Epithelial cell of prostate (primary cell): ENCODE measurements at regions not wholly inside any gene's neighbourhood (a gene's known extent, or its start where the extent isn't known, plus 50 kb on each side); places are given as distances from the start of the nearest gene placed in this dataset.

Experiments
- DNase-seq: peaks from one replicate; pipeline ENCODE4 v3.0.0-alpha.2; 2011; ENCODE audit warnings: low read depth, low spot score
- H3K27ac ChIP-seq: fragments of 450-650 bp; 2 replicates; pipeline ENCODE4 v1.5.1; 2017; ENCODE audit warnings: mild to moderate bottlenecking

DNA sequence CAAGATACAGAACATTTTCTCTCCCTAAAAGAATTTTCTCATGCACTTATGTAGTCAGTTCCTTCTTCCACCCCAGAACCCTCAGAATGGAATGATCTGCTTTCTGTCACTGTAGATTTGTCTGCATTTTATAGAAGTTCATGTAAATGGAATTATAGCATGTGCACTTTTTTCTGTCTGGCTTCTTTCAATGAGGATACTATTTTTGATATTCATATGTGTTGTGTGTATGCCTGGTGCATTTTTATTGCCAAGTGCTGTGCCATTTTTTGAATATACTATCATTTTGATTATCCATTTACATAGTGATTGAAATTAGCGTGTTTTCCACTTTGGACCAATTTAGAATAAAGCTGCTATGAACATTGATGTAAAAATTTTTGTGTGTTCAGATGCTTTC lies 156.6 kb upstream of the ALCAM start:
- DNase-seq: no peak

DNA sequence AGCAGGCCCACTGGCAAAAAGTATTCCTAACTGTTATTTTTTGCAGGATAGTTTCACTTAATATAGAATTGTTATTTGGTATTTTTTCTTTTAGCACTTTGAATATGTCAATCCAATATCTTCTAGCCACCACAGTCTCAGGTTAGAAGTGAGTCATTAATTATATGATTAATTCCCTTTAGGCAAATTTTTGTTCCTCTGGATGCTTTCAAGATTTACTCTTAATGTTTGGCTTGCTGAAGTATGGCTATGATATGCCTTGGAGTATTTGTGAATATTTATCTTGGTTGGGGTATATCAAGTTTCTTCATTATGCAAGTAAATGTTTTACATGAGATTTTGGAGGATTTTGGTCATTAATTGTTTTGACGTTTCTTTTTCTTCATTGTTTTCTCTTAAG lies 152.1 kb upstream of the ALCAM start:
- H3K27ac ChIP-seq: no peak overlapping the region
- DNase-seq: no peak

More for the DNA sequence above, 156.6 kb upstream of the ALCAM start:
- no peak overlapping the region for H3K27ac ChIP-seq

DNA sequence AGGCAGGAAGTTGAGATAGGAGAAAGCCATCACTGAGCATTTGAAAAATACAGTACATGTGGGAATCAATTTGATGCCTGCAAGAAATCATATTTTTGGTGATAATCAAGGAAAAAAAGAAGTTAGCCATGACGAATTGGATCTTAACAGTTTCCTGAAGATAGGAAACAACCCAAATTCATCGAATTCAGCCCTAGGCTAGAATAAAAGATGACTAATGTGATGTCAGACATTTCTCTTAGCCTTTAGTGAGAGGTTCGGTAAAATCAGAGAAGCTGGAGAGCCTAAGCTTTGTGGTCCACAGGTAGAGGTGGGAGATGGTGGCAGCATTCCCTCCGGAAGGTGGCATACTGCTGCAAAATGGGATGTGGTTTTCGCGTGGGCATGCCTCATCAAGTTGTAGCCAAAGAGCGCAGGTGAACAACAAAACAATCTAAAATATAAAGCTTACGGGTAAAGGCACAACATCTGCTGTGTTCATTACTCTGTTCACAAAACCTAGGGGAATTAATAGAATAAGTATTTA lies 144.1 kb upstream of the ALCAM start:
- DNase-seq: no peak
- no peak overlapping the region for H3K27ac ChIP-seq

DNA sequence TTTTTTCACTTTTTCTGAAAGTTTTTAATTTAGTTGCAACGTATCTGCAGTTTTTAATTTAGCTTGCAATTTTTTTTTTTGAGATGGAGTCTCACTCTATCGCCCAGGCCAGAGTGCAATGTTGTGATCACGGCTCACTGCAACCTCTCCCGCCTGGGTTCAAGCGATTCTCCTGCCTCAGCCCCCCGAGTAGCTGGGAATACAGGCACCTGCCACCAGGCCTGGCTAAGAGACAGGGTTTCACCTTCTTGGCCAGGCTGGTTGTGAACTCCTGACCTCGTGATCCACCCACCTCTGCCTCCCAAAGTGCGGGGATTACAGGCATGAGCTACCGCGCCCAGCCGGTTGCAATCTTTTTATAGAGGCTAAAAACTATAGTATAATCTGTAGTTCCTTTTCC lies 142.9 kb upstream of the ALCAM start:
- DNase-seq: no peak

DNA sequence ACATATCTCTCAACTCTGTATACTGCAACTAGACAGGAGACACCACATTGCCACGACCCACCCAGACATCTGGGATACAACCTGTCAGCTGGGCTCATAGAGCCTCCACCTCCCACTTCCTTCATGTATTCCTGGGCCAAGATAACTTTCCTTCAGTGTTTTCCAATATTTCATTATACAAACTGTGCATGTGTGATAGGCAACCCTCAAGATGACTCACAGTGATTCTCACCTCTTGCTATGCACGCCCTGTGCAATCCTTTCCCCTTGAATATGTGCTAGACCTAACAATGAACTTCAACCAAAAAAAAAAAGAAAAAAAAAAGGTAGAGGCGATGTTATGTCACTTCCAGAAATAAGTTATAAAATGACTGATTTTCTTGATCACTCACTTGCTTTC lies 138.0 kb upstream of the ALCAM start:
- H3K27ac ChIP-seq: no peak overlapping the region
- no peak for DNase-seq

More for the DNA sequence above, 142.9 kb upstream of the ALCAM start:
- no peak overlapping the region for H3K27ac ChIP-seq

DNA sequence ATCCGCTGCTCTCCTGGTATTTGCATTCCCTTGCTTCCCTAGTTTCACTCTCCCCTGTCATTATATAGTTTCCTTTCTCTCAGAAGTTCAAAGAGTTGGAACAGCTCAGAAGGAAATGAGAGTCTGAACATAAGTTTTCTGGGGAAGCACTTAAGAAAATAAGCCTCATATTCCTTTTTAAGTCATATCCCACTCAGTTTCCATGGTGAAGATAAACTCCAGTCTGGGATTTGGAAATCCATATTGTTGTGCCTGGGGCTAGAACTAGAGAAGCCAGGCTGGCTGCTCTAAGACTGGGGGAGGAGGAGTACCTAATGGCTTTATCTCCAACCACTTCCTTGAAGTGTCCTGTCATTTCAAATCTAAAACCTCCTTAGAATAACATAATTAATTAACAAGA lies 134.2 kb upstream of the ALCAM start:
- DNase-seq: no peak
- no peak overlapping the region for H3K27ac ChIP-seq

DNA sequence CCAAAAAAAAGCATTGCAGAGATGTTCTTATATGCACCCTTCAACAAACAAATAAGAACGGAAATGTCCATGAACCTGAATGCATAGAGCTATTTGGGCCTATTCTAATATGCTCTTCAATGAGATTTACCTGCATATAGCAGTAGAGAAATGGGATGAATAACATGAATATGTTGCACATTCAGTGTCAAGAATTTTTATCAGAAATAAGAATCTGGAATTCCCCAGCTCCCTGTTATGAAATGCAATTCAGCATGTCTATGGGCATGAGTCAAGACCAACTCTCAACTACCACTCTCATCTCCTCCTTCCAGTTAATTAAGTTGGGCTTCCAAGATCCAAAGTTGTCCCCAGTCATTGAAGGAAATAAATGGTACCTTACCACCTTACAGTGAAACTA lies 133.7 kb upstream of the ALCAM start:
- no peak for DNase-seq
- H3K27ac ChIP-seq: no peak overlapping the region

DNA sequence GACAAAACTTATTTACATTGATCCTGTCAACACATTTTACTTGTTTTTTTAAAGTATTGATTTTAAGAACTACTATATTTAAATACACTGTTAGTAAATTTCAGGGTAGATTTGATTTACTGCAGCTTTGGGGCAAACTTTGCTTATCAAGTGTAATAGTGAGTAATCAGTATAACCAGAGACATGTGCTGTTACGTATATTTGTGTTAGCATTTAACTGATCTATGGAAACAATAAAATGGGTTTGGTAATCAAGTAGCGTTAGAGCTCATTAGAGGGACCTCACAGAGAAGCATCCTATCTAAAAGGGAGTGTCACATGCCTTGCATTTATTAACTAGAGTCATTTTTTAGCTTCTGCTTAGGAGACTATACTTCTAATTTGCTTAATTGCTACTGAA lies 131.5 kb upstream of the ALCAM start:
- no peak for DNase-seq
- H3K27ac ChIP-seq: no peak overlapping the region

DNA sequence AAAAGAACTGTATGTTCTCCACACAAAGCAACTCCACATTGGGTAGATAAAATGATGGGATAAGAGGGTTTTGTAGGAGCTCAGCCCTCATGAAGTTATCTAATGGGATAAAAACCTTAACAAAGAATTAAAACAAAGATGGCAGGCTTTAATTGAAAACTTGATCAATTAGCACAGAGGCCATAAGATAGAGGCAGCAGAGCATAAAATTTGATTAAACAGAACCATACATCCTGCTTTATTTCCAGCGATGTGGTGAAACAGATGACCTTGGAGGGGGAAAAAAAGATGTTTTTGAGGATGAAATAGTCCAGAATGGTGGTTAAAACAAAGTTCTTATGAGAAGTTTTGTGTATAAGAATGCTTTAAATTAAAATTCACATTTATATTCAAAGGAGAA lies 130.9 kb upstream of the ALCAM start:
- DNase-seq: no peak
- no peak overlapping the region for H3K27ac ChIP-seq

DNA sequence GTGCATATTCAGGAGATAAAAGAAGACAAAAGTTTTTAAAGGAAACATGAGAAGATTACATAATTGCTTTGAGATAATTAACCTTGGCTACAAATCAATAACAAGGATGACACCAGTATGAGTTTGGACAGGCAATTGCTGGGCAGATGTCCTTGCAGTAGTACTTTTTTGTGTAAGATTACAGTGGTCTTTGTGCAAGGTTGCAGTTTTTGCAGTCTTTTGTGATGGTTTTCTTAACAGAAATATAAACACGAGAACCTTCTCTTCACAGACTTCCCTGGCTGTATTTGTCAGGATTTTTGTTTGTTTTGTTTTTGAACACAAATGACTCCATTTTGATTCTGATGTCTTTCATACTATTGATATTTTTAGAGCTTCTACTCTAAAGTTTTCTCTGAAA lies 128.3 kb upstream of the ALCAM start:
- H3K27ac ChIP-seq: no peak overlapping the region
- DNase-seq: no peak

DNA sequence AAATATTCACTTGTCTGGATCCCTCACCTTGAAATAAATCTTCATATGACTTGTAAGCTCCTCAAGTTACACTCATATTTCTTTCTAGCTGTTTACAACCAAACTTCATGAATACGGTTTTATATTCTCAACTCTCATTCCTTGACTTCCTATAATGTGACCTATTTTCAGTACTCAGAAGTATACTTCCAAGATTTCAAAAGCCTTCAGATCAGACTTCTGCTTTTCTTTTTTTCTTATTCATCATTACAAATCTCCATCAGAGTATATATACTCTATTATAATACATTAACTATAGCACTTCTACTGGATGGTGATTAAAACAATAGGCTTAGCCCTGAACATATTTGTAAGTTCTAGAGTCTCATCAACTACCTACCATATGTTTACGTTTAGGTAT lies 123.6 kb upstream of the ALCAM start:
- DNase-seq: no peak

DNA sequence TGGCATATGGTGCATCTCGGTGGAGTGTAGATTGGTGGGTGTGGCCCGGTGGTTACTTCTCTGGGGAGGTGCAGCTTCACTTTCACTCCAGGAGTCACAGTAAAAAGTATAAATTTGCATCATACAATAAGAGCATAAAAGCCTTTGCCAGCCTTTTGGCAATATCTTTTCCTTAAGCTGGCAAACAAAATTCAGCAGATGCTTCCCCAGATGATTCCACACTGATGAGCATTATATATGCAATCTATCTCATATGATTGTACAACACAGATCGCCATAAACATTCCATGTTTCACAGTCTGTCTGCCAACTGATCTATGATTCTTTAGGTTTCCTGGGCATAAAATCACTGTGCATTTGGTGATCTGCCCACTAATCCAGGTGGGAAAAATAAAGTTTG lies 120.2 kb upstream of the ALCAM start:
- H3K27ac ChIP-seq: no peak overlapping the region

More for the DNA sequence above, 123.6 kb upstream of the ALCAM start:
- H3K27ac ChIP-seq: no peak overlapping the region

DNA sequence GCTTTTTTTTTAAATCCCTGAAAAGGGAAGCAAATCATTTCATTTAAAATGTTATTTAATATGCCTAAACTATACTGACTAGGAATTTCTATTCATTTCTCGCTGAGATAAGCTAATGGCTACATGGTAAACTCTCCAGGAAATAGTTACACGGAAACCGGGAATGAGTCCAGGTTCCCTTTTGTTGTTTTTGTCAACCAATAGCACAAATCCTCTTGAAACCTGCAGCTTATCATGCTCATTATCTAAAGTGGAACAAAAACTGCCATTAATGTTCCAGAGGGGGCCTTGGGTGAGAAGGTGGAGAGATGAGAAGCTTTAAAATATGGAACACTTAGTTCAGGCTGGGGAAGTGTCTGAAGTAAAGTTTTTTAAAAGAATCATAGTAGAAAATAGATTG lies 113.5 kb upstream of the ALCAM start:
- no peak overlapping the region for H3K27ac ChIP-seq
- DNase-seq: no peak

More for the DNA sequence above, 120.2 kb upstream of the ALCAM start:
- DNase-seq: no peak

DNA sequence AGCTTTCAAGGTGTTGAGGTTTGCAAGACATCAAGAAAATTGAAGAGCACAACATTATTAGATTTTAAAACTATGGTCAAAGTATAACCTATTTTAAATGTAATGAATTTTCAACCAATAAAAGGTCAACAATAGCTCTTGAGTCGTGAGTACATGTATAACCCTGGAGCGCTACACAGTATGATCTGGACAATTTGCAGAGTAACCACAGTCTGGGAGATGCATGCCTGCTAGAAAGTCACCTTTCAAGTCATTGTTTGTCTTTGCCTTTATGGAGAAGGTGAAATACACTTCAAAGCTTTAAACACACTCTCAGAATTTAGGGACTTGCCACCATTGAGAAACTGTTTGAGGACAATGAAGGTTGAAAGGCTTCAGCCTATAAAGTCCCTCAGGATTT lies 112.6 kb upstream of the ALCAM start:
- no peak for DNase-seq
- H3K27ac ChIP-seq: no peak overlapping the region

DNA sequence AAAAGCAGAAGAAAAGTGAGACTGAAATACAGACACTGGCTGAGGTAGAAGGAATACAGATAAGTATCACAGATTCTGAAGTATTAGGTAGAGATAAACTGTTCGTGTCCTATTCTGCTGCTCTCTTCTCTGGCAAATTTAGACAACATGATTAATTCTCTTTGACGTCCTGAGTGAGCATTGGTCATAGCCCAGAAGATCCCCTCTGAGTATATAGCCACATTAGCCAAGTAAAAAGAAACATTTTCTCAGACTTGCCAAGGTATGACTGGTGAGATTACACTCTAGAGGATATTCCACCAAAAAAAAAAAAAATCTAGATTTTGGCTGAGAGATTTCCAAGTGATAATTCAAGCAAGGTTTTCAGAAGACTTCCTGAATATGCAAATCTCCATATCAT lies 111.4 kb upstream of the ALCAM start:
- H3K27ac ChIP-seq: no peak overlapping the region
- no peak for DNase-seq

DNA sequence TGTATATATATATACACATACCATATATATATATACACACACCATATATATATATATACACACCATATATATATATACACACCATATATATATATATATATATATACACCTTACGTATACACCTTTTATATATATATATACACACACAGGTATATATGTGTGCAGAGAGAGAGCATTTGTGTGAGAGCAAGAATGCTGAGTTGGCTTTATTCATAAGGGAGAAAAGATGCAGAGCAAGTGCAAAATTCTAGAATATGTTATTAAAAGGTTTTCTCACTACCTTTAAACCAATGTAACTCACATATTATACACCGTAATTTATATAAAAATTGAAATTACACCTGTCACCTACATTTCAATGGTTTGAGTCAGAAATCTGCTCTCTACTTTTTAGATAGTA lies 107.2 kb upstream of the ALCAM start:
- no peak overlapping the region for H3K27ac ChIP-seq
- no peak for DNase-seq

DNA sequence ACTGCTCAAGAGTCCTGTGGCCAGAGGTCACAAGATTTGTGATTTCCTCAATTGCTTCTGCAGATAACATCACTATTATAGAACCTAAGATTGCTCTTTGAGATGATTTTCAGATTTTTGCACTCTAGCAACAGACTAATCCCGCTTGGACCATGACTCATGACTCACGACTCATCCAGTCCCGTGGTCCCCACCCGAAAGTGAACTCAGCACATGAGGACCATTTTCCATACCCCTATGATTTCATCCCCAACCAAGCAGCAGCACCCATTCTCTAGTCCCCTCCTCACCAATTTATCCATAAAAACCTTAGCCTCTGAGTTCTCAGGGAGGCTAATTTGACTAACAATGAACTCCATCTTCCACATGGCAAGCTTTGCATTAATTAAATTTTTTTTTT lies 106.3 kb upstream of the ALCAM start:
- H3K27ac ChIP-seq: no peak overlapping the region
- DNase-seq: no peak

DNA sequence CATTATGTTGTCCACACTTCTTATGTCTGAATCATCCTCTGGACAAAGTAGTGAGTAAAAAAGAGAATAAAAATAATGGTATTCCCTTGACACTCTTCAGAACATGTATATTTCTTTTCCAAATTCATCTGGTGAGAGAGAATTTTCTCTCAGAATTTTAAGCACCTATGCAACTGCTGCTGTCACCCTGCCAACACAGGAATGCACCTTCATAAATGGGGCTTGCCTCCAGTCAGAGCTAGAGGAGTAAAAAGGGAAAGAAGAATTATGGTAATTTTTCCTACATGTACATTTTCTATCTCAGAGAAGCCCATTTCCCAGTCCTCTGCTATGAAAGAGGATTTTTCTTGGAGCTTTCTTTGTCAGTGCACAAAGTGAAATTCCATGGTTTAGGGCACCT lies 92.2 kb upstream of the ALCAM start:
- peak overlapping the region; percentile 82 for H3K27ac ChIP-seq
- DNase-seq: no peak

DNA sequence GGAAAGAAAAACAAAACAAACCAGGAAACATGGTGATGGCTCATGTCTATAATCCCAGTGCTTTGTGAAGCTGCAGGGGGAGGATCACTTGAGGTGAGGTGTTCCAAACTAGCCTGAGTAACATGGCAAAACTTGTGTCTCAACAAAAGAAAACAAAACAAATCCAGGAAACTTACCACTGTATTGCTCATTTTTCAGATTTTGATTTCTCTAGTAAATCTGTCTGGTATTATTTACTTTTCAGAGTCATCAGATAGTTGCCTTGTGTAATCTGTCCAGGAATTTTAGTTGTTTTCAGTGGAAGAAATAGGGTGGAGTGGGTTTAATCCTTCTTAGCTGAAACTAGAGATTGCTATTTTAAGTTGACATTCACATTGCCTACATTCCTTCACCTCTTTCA lies 91.8 kb upstream of the ALCAM start:
- DNase-seq: peak; percentile 92
- H3K27ac ChIP-seq: peak overlapping the region; percentile 82

DNA sequence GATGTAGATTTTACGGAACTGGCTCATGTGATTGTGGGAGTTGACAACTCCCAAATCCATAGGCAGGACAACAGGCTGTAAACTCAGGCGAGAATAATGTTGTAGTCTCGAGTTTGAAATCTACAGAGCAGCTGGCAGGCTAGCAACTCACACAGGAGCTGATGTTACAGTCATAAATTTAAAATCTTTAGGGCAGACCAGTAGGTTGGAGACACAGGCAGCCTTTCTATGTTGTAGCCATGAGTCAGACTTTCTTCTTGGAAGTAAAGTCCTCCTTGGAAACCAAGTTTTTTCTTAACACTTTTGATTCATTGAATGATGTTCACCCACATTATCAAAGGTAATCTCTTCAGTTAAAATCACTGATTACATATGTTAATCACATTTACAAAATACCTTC lies 89.1 kb upstream of the ALCAM start:
- DNase-seq: peak; percentile 43
- no peak overlapping the region for H3K27ac ChIP-seq

DNA sequence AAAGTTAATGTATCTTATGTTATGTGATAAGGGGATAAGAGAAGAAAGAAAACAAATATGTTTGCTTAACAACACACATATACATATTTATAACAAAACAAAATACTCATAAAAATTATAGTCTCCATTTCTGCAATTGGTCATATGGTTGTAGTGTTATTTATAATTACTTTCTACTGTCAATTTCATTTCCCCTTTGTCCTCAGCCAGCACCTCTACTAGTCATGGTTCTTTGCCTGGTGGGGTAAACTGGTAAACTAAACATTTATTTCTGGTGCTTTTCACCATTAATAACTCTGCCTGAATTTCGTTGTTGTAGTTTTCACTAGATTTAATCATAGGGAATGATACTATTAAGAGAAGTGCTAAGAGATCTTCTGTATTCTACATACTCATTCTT lies 88.0 kb upstream of the ALCAM start:
- H3K27ac ChIP-seq: no peak overlapping the region
- no peak for DNase-seq

DNA sequence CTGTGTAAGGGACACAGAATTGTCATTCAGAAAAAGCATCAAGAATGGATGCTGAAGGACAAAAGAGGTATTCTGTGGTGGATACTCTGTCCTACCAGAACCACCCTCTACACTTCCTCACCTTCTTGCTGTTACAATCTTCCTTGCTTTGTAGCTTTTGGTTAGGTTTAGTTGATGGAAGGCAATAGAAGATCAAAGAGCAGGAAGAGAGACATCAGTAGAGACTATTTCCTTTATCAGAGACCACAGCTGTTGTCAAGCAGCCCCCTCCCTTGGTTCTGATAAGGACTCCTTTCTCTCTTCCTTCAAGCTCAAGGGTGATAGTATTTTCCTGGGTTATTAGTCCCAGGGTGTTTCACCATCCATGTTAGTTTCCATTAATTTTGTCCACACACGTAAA lies 84.7 kb upstream of the ALCAM start:
- H3K27ac ChIP-seq: no peak overlapping the region
- DNase-seq: no peak

DNA sequence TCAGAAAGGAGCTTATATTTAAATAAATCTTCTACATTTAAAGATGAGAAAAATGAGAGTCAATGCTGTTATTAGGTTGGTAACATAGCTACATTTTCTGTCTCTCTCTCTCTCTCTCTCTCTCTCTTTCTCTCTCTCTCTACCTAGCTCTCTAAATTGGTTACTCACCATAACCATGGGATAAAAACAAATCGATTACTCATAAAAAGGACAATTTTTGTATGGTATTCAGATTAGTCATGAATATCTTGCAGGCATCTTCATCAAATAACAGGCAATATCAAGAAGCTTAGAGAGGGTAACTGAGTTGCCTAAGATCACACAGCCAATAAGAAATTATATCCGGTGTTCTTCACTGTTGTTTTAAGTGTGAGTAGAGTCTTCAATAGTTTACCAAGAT lies 81.8 kb upstream of the ALCAM start:
- H3K27ac ChIP-seq: no peak overlapping the region
- peak; percentile 31 for DNase-seq
